A549 (cell line): ENCODE measurements at regions not wholly inside any gene's neighbourhood (a gene's known extent, or its start where the extent isn't known, plus 50 kb on each side); places are given as distances from the start of the nearest gene placed in this dataset.

ENCODE experiments used
- ATAC-seq, 2 experiments: fragments of 200-7000 bp in 1 of 2; fragments of >200 bp in 1 of 2; cut with Nextera tagmentation in 1 of 2; cut with Tn5 transposase in 1 of 2; 3 replicates each; pipeline versions ENCODE4 v1.8.0 to v1.9.1; 2018 to 2020; ENCODE audit warnings: mild to moderate bottlenecking in 1 of 2, moderate library complexity in 1 of 2
- CTCF ChIA-PET: fragments of 300-600 bp; sonication (Branson Sonifier 250); formaldehyde crosslinking; extraction: SDS; loops from one replicate; lab custom pipeline; 2021; ENCODE audit warnings: antibody characterized with exemption, inconsistent platforms; lab: Yijun Ruan, JAX
- POLR2A ChIA-PET: fragments of 350-600 bp; formaldehyde crosslinking; extraction: SDS; loops from one replicate; lab custom pipeline; 2021; ENCODE audit warnings: antibody characterized with exemption, inconsistent platforms; lab: Yijun Ruan, JAX
- DNase-seq, 2 experiments: peaks; one replicate each; pipeline versions ENCODE4 v3.0.0 to v3.0.0-alpha.2; 2011 to 2016; ENCODE audit warnings: low read depth in 1 of 2, low spot score in 1 of 2
- FAIRE-seq: peaks from 2 replicates; lab custom pipeline; 2011; peaks lifted over from hg19 to GRCh38; lab: Jason Lieb, UNC
- H3K27ac ChIP-seq, 2 experiments: fragments of >200 bp; sonication (Bioruptor Twin); formaldehyde crosslinking; 3 replicates each; pipeline ENCODE4 v1.5.1; 2016 to 2017
- H3K4me1 ChIP-seq: fragments of >200 bp; sonication (Bioruptor Twin); formaldehyde crosslinking; 3 replicates; pipeline ENCODE4 v1.6.1; 2016
- H3K4me2 ChIP-seq: fragments of >200 bp; sonication (Bioruptor Twin); formaldehyde crosslinking; 3 replicates; pipeline ENCODE4 v1.6.1; 2016
- H3K4me3 ChIP-seq: fragments of >200 bp; sonication (Bioruptor Twin); formaldehyde crosslinking; 3 replicates; pipeline ENCODE4 v1.5.1; 2016
- H3K9me3 ChIP-seq: fragments of >200 bp; sonication (Bioruptor Twin); formaldehyde crosslinking; 3 replicates; pipeline ENCODE4 v1.6.1; 2016
- BHLHE40 ChIP-seq: IDR thresholded peaks from 2 replicates; pipeline ENCODE4 v1.6.1; 2012; ENCODE audit warnings: low read depth, low read length, inconsistent platforms
- CBX8 ChIP-seq: fragments of 200-600 bp; sonication (generic); IDR thresholded peaks from 2 replicates; pipeline ENCODE4 v1.6.1; 2016
- CTCF ChIP-seq: fragments of >200 bp; sonication (Bioruptor Twin); formaldehyde crosslinking; IDR thresholded peaks from 3 replicates; pipeline ENCODE4 v1.5.1; 2016
- ELK1 ChIP-seq: fragments of 150-350 bp; IDR thresholded peaks from 2 replicates; pipeline ENCODE4 v1.6.1; 2014; ENCODE audit warnings: low read depth, mild to moderate bottlenecking, low read length
- ESRRA ChIP-seq: fragments of 150-350 bp; IDR thresholded peaks from 2 replicates; pipeline ENCODE4 v1.6.1; 2014; ENCODE audit warnings: mild to moderate bottlenecking, low read length, borderline replicate concordance
- FOXS1 ChIP-seq: fragments of 250-450 bp; sonication (Bioruptor Pico); IDR thresholded peaks from 2 replicates; pipeline ENCODE4 v1.5.0; 2020; ENCODE audit warnings: mild to moderate bottlenecking, moderate library complexity
- GATA3 ChIP-seq: IDR thresholded peaks from 2 replicates; pipeline ENCODE4 v1.6.1; 2012; ENCODE audit warnings: borderline replicate concordance
- HES2 ChIP-seq: fragments of >200 bp; sonication (Bioruptor Twin); formaldehyde crosslinking; IDR thresholded peaks from 2 replicates; pipeline ENCODE4 v1.6.1; 2016
- HEYL ChIP-seq: fragments of 250-450 bp; sonication (Bioruptor Pico); IDR thresholded peaks from 2 replicates; pipeline ENCODE4 v1.8.0; 2021; ENCODE audit warnings: mild to moderate bottlenecking, moderate library complexity
- HOXA7 ChIP-seq: fragments of 250-450 bp; sonication (Bioruptor Pico); IDR thresholded peaks from 2 replicates; pipeline ENCODE4 v1.5.0; 2020; ENCODE audit warnings: mild to moderate bottlenecking, moderate library complexity
- HOXB13 ChIP-seq: fragments of 250-450 bp; sonication (Bioruptor Pico); IDR thresholded peaks from 2 replicates; pipeline ENCODE4 v1.5.0; 2020; ENCODE audit warnings: low read depth, mild to moderate bottlenecking, moderate library complexity
- KDM1A ChIP-seq: fragments of 200-600 bp; sonication (generic); IDR thresholded peaks from 2 replicates; pipeline ENCODE4 v1.6.1; 2016; ENCODE audit warnings: low read depth, mild to moderate bottlenecking
- MAZ ChIP-seq: fragments of 150-350 bp; IDR thresholded peaks from 2 replicates; pipeline ENCODE4 v1.6.1; 2014; ENCODE audit warnings: antibody characterized with exemption, low read depth, low read length, borderline replicate concordance
- MYC ChIP-seq: IDR thresholded peaks from 2 replicates; pipeline ENCODE4 v1.6.1; 2012; ENCODE audit warnings: mild to moderate bottlenecking, inconsistent platforms, low read length, improper control_type of control experiment, borderline replicate concordance
- NR3C1 ChIP-seq: fragments of >200 bp; sonication (Bioruptor Twin); formaldehyde crosslinking; IDR thresholded peaks from 3 replicates; pipeline ENCODE4 v1.6.1; 2017
- PHF8 ChIP-seq: fragments of 200-600 bp; sonication (generic); IDR thresholded peaks from 2 replicates; pipeline ENCODE4 v1.6.1; 2016; ENCODE audit warnings: low read depth, mild to moderate bottlenecking, antibody characterized with exemption, moderate library complexity, borderline replicate concordance
- POLR2AphosphoS2 ChIP-seq: conservative IDR thresholded peaks from 2 replicates; pipeline ENCODE4 v1.6.1; 2012; ENCODE audit warnings: low read length, improper control_type of control experiment, inconsistent platforms
- RAD21 ChIP-seq, 2 experiments: fragments of >200 bp in 1 of 2; sonication (Bioruptor Twin) in 1 of 2; formaldehyde crosslinking in 1 of 2; IDR thresholded peaks in 1 of 2; conservative IDR thresholded peaks in 1 of 2; 2 replicates in 1 of 2; 3 replicates in 1 of 2; pipeline ENCODE4 v1.6.1; 2012 to 2018; ENCODE audit warnings: inconsistent platforms in 1 of 2
- RCOR1 ChIP-seq: fragments of 150-350 bp; IDR thresholded peaks from 2 replicates; pipeline ENCODE4 v1.6.1; 2014; ENCODE audit warnings: antibody characterized with exemption, low read length, low read depth
- REST ChIP-seq: fragments of 200-600 bp; sonication (generic); IDR thresholded peaks from 2 replicates; pipeline ENCODE4 v1.6.1; 2016; ENCODE audit warnings: antibody characterized with exemption, mild to moderate bottlenecking, moderate library complexity
- TFCP2L1 ChIP-seq: fragments of 250-450 bp; sonication (Bioruptor Pico); IDR thresholded peaks from 2 replicates; pipeline ENCODE4 v1.5.0; 2021; ENCODE audit warnings: mild to moderate bottlenecking
- ZC3H11A ChIP-seq: fragments of 450-650 bp; IDR thresholded peaks from 2 replicates; pipeline ENCODE4 v1.6.1; 2014; ENCODE audit warnings: antibody characterized with exemption, mild to moderate bottlenecking
- ZFP36 ChIP-seq: fragments of 450-650 bp; IDR thresholded peaks from 2 replicates; pipeline ENCODE4 v1.6.1; 2014; ENCODE audit warnings: borderline replicate concordance; ENCODE audit not compliant: partially characterized antibody
- WGBS: methylation state at CpG from one replicate; pipeline ENCODE4 v1.1.6; 2017; ENCODE audit errors: missing lambda C conversion rate; 5-methylcytosine and 5-hydroxymethylcytosine counted together

GRCh38 chr3:165553371-165553770, 283.9 kb downstream of the BCHE start:
- Histone ChIP-seq H3K4me3 (no peak overlapping the region), H3K9me3 (no peaks in the 10 kb centered on the region), H3K4me1 (no peaks in the 10 kb centered on the region), H3K27ac (no peak overlapping the region), H3K4me2 (no peak overlapping the region)
- ATAC-seq: no peak
- no peak for FAIRE-seq
- CTCF ChIA-PET: no interaction called here
- POLR2A ChIA-PET: no interaction called here
- no peak for DNase-seq
- 50% methylated on average over 3 of the region's 3 CpGs for WGBS
- TF ChIP-seq ESRRA (no peak), CTCF (no peak), GATA3 (no peak), NR3C1 (no peak), MAZ (no peak), HOXA7 (no peak), PHF8 (no peak), RCOR1 (no peak), POLR2AphosphoS2 (no peak), ZC3H11A (no peak), RAD21 (conservative IDR thresholded peaks at IDR 0.05 in 1 of 2, IDR thresholded peaks at IDR 0.05 in 1 of 2) (no peak), HEYL (CRISPR knock-in tag) (no peak), HOXB13 (CRISPR knock-in tag) (no peak), ELK1 (no peak)

GRCh38 chr3:165549665-165550064, 287.6 kb downstream of the BCHE start:
- FAIRE-seq (no peak), DNase-seq (no peak), ATAC-seq (no peak)
- Histone ChIP-seq H3K4me1 (no peaks in the 10 kb centered on the region), H3K4me2 (no peak overlapping the region), H3K4me3 (no peak overlapping the region), H3K27ac (no peak overlapping the region), H3K9me3 (no peaks in the 10 kb centered on the region)
- 31% methylated on average over 5 of the region's 5 CpGs for WGBS
- TF ChIP-seq BHLHE40: no peak
- TF ChIP-seq FOXS1 (CRISPR knock-in tag): no peak
- TF ChIP-seq KDM1A: no peak
- no peak for TF ChIP-seq GATA3
- no peak for TF ChIP-seq HOXB13 (CRISPR knock-in tag)
- TF ChIP-seq ZFP36: no peak
- TF ChIP-seq CBX8: no peak
- TF ChIP-seq TFCP2L1: no peak
- no peak for TF ChIP-seq MYC
- no peak for TF ChIP-seq REST
- TF ChIP-seq HOXA7: no peak
- TF ChIP-seq HES2: no peak
- CTCF ChIA-PET: no interaction called here
- POLR2A ChIA-PET: no interaction called here
